ENCODE measurements at regions not wholly inside any gene's neighbourhood (a gene's known extent, or its start where the extent isn't known, plus 50 kb on each side); places are given as distances from the start of the nearest gene placed in this dataset.

DNA sequence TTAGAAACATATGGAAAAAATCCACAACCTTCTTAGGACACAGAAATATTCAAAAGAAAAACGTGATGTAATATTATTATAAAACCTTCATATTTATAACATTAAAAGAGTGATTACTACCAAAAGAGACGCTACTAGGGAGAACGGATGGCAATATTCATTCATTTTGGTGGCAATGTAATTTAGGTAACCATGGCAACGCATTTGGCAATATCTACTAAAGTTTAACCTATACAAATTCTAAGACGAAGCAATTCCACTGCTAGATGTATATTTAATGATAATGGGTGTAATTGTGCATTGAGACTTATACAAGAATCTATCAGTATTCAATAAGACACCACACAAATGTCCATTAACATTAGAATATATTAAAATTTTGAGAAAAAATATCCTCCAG lies 709.4 kb downstream of the ARAP2 start:
- TF ChIP-seq, protein P1, sequence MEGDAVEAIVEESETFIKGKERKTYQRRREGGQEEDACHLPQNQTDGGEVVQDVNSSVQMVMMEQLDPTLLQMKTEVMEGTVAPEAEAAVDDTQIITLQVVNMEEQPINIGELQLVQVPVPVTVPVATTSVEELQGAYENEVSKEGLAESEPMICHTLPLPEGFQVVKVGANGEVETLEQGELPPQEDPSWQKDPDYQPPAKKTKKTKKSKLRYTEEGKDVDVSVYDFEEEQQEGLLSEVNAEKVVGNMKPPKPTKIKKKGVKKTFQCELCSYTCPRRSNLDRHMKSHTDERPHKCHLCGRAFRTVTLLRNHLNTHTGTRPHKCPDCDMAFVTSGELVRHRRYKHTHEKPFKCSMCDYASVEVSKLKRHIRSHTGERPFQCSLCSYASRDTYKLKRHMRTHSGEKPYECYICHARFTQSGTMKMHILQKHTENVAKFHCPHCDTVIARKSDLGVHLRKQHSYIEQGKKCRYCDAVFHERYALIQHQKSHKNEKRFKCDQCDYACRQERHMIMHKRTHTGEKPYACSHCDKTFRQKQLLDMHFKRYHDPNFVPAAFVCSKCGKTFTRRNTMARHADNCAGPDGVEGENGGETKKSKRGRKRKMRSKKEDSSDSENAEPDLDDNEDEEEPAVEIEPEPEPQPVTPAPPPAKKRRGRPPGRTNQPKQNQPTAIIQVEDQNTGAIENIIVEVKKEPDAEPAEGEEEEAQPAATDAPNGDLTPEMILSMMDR (IDR thresholded peaks at IDR 0.05), result no peak
- no peak for TF ChIP-seq POLR2A (IDR thresholded peaks at IDR 0.05)

Measured in adrenal gland (tissue), 5 donors.